ENCODE measurements at regions not wholly inside any gene's neighbourhood (a gene's known extent, or its start where the extent isn't known, plus 50 kb on each side); places are given as distances from the start of the nearest gene placed in this dataset.
"Not testable (repeated sequence)": the region's sequence is repeated elsewhere in the genome, so short reads cannot be mapped to it uniquely, and the experiment has no call there.

DNA sequence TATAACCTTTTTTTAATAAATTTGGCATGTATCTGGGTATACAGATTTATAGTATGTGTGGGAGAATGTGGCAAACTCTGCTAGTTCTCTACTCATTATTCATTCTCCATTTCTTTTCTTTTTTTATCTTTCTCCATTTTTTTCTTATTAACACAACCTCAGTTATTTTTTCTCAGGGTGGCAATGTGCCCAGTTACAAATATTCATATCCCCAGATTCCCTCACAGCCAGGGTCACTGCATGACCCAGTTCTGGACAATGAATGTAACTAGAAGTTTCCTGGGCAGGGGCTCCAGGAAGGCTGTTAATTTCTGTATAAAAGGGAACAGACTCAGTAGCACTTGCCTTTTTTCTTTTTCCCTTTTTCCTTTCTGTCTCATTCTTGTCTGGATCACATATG is 95.6 kb downstream of the VCPKMT start:
- no peak for DNase-seq

DNA sequence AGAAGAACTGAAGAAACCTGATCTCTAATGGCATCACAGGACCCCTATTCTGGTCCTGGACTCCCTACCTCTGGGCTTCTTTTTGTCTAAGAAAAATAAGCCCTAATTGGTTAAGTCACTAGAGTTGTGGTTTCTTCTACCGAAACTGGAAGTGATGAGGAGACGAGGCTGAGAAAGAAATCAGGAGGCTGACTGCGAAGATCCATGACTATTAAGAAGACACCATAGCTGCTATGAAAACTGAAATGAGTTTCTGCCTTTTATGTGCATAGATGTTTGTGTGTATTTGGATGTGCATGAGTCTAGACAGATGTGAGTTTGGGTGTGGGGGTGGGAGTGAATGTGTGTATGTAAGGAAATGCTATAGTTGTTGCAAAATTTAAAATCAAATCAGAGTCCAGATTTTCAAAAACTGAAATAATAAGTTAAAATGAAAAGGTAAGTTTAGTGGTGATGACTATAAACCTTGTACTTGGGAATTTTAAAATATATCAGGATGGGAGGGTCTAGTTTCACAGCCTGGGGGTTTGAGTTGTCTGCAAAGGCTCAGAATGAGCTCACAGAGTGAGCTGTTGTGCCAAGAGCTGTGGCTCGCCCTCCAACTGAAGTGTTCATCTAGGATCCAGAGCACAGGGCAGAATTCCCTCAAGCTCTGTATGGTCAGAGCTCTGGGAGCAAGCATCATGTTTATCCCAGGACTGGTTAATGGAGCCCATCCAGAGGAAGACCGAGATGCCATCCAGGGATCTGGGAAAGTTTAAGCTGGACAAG is 94.9 kb downstream of the VCPKMT start:
- DNase-seq, result no peak

DNA sequence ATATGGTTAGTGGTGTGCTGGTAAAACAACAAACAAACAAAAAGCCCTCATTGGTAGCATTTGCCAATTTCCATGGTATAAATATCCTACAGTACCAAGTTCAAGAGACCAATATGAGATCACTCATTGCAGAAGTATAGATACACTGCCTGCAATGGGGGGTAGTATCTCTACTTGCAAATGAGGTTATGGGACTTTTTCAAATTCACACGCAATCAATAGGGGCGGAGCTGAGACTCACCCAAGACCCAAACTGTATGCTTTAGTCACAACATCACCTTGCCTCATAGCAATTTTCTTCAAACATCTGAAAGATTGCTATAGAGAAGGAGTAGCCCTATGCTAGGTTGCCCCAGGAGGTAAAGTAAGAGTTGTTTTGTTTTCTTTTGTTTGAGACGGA is 93.7 kb downstream of the VCPKMT start:
- no peak for DNase-seq

DNA sequence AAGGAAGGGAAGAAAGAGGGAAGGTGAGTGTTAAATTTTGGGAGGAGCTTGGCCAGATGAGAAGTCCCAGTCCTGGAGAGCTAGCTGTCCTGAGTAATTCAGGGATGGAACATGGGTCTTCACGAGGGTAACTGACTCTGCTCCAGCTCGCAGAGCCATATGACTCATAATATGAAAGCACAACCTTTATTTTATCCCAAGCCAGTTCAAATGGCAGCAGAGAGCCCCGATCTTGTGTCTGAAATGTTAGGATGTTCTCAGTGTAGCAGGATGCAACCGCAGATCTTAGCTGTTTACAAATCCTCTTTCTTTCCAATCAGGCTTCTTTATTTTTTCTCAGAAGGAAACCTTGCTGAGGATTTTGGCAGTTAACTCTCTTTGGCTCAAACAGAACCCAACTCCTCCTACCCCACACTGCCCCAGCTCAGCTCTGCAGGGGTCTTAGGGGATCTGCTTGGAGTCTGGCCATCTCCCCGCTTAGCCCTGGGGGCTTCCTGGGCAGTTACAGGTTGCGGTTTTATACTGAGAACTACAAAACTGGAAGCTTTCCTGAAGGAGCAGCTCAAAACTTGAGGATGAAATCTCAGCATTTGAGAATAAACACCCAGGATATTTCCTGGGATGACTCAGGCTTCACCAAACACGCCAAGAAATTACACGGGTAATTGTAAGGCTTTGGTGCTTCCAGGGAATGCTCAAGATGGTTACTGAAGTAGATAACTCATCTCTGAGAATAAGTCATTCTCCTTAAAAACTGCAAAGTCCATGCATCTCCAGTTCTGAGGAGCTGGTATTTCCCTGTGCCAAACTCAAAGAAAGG is 92.5 kb downstream of the VCPKMT start:
- no peak for DNase-seq

DNA sequence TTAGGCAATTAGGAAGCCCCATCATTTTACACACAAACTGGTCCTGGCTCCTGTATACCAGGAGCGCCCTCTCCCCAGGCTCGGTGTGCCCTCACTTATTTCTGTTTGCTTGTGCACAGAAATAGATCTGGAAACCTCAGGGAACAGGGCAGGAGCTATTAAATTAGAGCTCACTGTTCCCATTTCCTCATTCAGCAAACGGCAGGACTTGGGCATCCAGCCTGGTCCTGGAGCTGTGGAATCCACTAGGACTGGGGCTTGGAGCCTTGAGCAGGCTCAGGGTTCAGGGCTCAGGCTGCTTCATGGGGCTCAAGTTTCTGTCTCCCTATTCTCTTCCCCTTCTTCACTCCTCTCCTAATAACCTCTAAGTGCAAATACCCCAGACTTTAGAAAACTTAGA is 91.3 kb downstream of the VCPKMT start:
- no peak for DNase-seq

DNA sequence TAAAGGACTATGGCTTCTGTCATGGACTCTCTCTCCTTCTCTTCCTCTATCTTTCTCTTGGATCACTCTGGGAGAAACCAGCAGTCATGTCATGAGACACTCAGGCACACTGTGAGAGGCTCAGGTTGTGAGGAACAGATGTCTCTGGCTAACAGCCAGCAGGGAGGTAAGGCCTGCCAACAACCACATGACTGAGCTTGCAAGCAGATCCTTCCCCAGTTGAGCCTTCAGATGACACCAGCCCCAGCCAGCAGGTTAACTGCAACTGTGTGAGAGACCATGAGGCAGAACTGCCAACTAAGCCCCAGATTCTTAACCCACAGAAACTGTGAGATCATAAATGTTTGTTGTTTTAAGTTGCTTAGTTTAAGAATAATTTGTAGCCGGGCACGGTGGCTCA is 90.6 kb downstream of the VCPKMT start:
- DNase-seq, result no peak

DNA sequence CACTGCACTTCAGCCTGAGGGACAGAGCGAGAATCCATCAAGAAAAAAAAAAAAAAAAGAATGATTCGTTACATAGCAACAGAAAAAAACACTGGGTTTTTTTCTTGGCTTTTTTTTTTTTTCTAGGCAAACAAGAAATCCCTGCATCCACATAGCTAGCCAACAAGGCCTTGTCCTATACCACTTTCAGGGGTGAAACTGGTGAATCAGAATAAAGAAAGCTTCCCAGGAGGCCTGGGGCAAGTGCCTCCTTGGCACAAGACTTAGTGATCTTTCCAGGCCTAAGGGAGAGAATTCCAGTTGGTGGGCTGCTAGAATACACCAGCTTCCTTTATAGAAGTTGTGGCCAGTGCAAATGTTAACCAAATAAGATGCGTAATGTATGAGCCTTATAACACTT is 90.0 kb downstream of the VCPKMT start:
- DNase-seq, result no peak

DNA sequence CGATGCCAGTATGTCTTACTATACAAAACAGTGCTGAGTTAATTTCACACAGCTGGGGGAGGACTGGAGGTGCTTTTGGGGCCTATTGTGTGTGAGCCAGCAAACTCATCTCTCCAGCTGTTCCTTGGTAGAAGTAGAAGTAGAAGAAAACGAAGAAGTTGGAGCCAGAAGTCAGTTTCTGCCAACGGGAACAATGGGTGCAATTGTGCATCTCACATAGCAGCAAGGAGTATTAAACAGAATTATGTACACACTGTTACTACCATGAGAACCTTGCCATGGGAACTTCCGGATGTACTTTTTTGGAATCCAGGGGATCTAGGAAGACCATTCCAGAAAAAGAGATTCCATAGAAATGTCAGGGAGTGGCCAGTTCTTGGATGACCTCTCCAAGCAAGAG is 88.6 kb downstream of the VCPKMT start:
- no peak for DNase-seq

DNA sequence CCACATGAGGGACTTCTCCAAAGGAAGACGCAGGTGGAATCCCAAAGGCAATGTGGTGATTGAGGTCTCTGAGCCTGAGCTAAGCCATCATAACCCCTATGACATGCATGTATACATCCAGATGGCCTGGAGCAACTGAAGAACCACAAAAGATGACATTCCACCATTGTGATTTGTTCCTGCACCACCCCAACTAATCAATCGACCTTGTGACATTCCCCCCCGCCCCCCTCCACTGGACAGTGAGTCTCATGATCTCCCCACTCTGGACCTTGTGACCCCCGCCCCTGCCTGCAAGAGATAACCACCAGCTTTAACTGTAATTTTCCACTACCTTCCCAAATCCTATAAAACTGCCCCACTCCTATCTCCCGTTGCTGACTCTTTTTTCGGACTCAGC is 87.9 kb downstream of the VCPKMT start:
- no peak for DNase-seq

DNA sequence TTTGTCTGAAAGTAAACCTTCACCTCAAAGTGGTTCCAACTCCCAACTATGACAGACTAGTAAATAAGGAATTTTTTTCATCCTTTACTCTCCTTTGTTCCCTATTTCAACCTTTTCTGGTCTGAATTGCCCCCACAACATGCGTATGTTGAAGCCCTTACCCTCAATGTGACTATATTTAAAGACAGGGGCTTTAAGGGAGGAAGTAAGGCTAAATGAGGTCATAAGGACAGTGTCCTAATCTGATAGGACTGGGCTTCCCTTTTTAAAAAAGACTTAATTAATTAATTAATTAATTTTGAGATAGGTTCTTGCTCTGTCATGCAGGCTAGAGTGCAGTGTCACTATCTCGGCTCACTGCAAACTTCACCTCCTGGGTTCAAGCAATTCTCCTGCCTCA is 86.3 kb downstream of the VCPKMT start:
- DNase-seq, result no peak

DNA sequence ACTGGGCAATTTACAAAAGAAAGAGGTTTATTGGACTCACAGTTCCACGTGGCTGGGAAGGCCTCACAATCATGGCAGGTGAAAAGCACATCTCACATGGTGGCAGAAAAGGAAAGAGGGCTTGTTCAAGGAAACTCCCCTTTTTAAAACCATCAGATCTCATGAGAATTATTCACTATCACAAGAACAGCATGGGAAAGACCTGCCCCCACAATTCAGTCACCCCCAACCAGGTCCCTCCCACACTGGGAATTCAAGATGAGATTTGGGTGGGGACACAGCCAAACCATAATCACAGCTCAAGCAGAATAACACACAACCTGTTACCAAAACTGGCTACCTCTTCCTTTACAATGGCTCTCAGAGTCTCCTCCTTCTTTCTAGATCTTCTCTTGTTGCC is 85.5 kb downstream of the VCPKMT start:
- not testable (repeated sequence) for DNase-seq

DNA sequence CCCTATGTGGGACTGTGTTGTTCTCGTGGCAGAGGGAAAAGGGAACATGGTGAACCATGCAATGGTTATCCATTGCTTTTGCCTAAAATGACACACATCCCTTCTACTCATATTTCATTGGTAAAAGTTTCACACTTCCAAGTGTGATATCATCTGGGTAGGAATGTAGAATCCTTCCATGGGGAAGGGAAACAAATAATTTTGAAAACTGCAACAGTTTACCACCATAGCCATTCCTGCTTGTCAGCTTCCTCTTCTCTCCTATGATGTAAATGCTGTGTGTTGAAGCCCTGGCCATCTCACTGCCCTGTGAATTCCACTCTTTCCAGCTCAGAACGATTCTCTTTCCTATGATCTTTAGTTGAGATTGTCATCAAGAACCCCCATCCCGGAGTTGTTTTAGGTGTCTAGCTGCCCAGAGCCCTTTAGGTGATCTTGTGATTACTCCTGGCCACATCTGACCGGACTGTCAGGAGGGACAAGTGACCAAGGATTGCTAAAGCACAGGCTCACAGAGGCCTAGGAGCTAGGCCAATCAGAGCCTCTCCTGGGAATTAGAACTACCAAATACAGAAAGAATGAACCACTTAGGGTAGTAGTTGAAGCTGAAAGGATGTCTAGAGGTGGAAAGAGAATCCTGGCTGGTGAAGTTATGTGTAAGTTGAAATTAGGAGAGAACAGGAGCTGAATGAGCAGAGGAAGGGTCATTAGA is 84.6 kb downstream of the VCPKMT start:
- DNase-seq, result no peak

DNA sequence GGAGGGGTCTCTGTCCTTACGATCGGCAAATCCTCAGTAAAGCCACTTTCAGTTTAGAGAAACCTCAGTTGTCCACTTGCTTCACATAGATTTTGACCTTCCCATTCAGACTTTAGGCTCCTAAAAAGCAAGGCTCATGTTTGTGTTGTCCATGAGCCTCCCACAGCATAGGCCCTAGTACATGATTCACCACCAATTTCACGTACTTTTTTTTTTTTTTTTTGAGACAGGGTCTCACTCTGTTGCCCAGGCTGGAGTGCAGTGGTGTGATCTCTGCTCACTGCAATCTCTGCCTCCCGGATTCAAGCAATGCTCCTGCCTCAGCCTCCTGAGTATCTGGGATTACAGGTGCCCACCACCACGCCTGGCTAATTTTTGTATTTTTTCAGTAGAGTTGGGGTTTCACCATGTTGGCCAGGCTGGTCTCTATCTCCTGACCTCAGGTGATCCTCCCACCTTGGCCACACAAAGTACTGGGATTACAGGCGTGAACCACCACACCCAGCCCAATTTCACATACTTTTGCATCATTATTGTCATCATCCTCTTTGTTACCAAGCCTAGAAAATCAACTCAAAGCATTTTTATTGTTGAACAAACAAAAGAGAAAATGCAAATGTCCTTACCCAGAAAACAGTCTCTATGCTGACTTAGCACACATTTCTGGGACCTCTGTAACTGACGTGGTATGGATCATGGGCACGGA is 83.8 kb downstream of the VCPKMT start:
- not testable (repeated sequence) for DNase-seq

DNA sequence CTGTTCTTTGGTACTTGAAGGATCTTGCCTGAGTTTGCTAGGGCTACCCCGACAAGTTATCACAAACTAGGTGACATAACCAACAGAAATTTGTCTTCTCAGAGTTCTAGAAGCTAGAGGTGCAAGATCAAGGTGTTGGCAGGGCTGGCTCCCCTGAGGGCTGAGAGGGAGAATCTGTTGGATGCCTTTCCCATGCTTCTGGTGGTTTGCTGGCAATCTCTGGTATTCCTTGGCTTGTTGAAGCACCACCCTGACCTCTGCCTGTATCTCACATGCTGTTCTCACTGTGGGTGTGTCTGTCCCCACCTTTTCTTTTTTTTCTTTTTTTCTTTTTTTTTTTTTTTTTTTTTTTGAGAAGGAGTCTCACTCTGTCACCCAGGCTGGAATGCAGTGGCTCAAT is 81.2 kb downstream of the VCPKMT start:
- DNase-seq, result no peak

DNA sequence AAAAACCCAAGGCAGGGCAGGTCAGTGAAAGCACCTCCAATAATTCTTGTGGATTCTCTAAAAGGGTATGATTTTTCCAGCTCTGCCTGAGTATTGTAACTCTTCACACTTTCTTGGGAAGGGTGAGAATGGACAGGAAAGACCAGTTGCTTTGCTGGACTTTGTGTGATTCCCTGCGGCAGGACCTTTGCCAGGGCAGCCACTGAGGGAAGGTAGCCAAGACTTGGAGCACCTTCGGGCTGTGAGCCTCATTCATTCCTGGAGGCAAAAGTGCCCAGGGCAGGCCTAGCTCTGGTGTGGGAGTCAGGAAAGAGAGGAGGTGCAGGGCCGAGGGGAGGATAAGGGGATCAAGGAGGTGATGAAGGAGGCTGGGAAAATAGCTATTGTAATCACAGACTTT is 80.2 kb downstream of the VCPKMT start:
- DNase-seq, result no peak

DNA sequence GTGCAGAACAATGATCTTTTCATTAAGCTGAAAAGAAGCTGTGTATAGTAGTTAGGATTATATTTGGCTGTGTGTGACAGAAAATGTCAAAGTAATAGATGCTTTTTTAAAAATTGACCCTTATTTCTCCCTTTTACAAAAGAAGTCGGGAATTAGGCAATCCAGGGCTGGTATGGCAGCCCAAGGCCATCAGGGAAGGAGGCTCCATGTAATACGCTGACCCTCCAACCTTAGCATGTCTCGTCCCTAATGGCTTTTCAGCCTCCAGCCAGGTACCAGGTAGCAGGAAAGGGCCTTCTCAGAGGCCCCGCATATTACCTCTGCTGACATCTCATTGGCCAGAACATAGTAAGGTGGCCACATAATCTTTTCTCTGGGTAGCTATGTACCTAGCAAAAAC is 79.7 kb downstream of the VCPKMT start:
- no peak for DNase-seq

DNA sequence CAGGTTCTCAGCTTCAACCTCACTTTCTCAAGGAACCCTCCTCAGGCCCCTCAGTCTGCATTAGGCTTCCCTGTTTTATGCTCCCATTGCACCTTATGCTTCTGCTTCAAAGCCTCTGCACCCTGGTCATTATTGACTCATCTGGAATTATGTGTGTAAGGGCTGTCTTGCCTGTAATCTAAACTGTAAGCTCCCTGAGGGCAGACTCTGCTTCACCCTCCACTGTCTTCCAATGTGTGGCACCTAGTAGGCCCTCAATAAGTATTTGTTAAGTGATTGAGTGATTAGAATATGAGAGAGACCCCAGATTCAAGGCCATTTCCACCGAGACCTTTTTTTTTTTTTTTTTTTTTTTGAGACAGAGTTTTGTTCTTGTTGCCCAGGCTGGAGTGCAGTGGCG is 79.1 kb downstream of the VCPKMT start:
- no peak for DNase-seq

DNA sequence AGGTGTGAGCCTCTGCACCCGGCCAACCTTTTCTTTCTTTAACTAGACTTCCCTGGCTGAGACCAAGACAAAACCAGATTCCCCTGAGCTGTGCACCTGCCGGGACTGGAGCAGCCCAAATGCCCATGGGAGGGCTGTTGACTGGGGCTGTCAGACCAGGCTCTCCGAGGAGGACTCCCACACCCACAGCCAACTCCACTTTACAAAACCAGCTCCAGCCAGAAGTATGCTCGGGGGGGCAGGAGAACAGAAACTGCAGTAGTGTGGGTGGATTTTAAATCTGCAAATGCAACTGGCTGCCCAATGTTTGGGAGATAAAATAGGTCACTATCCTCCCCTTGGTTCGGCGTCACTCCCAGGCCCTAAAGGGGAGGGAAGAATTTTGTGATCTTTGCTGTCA is 78.5 kb downstream of the VCPKMT start:
- DNase-seq, result no peak

DNA sequence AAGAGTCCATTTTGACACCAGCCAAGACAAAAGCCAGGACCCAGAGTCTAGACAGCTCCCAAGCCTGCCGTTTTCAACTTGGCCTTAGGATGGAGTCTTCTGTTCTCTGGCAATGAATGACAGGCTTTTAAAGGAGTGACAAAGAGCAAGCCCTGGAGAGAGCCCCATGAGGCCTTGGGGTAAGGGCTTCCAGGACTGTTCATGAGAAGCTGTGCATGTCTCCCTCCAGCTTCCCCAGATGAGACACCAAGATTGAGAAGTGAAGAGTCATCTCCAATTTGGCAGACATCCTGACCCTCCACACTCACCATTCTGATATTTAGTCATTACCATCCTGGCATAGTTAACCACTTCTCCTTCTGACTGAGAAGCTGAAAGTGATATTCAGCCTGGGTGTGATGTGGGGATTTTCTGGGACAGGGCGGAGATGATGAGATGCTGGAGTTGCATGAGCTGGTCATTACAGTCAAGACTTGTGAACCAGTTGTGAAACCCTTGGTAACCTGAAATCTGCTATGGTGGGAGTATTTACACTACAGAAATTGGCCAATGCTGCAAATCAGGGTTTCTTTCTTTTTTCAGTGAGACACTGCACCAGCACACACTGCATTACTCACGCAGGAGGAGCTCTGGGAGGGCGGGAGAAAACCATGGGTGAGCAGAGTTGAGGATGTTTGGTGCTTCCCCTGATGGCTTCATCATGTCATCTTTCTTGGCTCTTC is 77.8 kb downstream of the VCPKMT start:
- DNase-seq, result no peak

DNA sequence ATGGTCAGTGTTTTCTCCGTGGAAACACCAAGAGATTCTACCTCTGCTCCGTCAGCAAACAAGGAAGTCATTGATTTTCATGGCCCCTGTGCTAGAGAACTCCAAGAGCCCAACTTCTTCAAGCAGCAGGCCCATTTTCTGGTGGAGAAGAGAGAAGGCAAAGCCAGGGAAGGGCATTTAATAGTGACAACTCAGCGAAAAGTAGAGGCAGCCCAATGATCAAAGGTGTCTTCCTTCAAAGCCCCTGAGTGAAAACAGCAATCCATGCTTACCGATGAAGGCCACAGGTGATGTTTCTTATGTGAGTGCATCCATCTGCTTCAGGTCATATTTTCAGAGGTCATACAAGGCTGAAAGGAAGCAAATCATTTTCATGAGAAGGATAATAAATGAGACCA is 77.3 kb downstream of the VCPKMT start:
- no peak for DNase-seq

DNA sequence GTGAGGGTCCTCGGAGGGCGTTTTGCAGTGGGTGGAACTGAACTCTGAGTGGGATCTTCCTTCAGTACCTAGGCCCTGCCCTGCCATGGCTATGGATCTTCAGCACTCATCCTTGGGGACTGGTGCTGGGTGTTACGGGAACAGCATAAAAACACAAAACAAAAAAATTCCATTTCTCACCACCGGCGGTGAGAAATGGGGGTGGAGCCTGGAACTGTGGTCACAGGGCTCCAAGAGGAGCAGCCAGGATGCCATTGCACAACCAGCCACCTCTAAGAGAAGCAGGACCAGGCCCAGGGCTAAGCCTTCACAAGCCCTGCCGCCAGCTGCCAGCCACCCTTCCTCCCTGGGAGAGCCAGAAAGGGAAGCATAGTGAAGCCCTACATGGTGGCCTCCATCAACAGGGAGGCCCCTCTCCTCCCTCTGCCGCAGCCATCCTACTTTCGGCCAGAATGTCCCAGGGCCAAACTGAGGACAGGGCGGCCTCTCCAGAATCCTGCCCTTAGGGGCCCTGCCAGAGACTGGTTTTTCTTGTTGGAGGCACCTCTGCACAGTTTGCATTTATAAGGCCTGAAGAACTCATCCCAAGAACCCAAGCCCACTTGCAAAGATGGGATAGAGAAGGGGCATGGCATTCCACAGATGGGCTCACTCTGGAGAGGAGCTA is 76.5 kb downstream of the VCPKMT start:
- DNase-seq, result no peak

DNA sequence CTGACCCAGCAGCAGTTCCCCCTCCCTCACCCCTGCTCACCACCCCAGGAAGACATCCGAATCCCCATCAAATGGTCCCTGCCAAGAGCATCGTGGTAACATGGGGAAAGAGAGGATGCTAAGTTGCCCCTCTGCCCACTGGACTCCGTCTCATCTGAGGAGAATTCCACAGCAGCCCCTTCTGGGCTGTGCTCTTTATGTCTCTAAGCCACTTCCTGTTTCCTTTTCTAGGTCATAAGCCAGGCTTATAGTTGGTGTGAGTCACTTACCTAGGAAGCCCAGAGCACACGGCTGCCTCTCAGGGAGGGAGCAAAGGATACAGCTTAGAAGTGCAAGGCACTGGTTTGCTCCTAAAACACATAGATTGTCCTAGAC is 76.0 kb downstream of the VCPKMT start:
- DNase-seq, result peak; percentile 20

Data from activated CD4-positive, alpha-beta T cell treated with anti-CD3 and anti-CD28 coated beads for 1 hour (primary cell).